HG03520 (cell line): ENCODE measurements at regions not wholly inside any gene's neighbourhood (a gene's known extent, or its start where the extent isn't known, plus 50 kb on each side); places are given as distances from the start of the nearest gene placed in this dataset.
"Not testable (repeated sequence)": the region's sequence is repeated elsewhere in the genome, so short reads cannot be mapped to it uniquely, and the experiment has no call there.

Source experiments
- ATAC-seq: cut with Tn5 transposase; IDR thresholded peaks from one replicate; pipeline ENCODE4 v1.9.1; 2021; ENCODE audit warnings: mild to moderate bottlenecking, moderate library complexity; ENCODE audit not compliant: unreplicated experiment

DNA sequence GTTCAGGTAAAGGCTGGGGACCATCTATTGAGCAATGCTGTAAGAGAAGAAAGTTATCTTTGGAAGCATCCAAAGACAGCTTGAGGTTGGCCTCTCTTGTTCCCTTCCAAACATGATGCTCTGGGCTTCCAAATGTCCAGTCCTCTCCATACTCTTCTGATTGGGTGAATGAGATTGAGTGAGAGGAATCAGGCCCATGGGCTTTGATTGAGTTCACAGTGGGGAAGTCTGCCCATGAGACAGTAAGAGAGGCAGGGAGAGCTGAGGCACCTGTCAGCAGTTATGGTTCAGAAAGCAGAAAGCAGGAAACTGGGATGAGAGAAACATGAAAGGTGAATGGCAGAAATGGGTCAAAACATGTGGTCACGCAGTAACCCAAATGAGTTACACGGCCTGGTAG, 1006.9 kb downstream of the VRK1 start:
- ATAC-seq = no peak

DNA sequence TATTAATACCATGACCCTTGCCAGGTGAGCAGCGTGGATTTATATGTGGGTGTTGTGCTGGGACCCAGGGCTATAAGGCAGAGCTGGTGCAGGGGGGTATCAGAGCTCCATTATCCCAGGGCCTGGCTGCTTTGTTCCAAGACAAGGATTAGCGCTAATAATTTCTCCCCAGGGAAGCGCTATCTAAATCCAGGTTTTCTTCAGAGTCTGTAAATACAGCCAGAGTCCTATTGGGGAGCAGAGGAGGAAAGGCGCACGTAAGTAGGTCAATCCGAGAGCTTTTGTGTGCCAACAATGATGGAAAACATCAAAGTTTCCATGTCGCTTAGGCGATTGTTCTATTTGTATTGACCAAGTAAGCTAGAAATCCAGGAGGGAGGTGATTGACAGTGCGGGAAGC, 1009.7 kb downstream of the VRK1 start:
- ATAC-seq = no peak

DNA sequence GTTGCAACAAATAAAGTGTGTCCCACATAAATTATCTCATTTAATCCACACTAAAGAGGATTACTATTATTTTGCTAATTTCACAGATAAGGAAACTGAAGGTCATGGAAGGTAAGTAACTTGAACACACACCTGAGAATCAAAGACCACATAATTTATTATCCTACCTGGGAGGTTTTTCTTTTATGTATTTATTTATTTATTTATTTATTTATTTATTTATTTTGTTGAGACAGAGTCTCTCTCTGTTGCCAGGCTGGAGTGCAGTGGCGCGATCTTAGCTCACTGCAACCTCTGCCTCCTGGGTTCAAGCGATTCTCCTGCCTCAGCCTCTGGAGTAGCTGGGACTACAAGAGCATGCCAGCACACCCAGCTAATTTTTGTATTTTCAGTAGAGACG, 1011.4 kb downstream of the VRK1 start:
- not testable (repeated sequence) for ATAC-seq

DNA sequence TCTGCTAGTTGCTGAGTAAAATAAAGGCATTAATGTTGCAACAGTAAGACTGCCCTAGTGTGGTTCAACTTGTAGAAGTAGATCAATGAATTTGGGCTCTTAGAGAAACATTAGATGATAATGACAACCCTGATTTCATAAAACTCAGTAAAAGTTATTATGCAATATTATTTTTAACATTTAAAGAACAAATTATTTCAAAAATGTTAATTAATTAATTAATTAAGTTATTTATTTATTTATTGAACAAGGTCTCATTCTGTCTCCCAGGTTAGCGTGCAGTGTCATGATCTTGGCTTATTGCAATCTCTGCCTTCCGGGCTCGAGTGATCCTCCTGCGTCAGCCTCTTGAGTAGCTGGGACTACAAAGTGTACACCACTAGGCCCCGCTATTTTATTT, 1016.4 kb downstream of the VRK1 start:
- ATAC-seq = no peak

DNA sequence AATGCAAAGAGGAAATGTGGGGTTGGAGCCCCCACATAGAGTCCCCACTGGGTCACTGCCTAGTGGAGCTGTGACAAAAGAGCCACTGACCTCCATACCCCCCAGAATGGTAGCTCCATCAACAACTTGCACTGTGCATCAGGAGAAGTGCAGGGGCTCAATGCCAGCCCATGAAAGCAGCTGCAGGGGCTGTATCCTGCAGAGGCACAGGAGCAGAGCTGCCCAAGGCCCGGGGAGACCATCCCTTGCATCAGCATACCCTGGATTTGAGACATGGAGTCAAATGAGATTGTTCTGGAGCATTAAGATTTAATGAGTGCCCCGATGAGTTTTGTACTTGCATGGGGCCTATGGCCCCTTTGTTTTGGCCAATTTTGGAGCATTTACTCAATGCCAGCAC, 1023.6 kb downstream of the VRK1 start:
- no peak for ATAC-seq

DNA sequence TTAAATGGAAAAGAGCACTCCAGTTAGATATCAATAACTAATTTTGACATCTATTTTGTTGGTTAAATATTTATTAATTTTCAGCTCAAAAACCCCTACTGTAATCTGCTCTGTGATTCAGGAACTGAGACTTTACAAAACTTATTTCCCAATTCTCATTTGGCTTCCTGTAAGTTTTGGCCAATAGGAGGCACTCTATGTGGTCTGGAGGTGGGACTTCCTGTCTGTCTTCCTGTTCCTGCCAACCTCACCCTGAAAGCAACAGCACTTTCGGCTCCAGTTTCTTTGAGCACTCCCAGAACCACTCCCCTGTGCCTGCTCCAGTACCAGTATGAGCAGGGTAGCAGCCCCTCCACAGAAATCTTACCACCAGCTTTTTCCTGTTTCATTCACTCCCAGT, 1027.0 kb downstream of the VRK1 start:
- ATAC-seq = no peak

DNA sequence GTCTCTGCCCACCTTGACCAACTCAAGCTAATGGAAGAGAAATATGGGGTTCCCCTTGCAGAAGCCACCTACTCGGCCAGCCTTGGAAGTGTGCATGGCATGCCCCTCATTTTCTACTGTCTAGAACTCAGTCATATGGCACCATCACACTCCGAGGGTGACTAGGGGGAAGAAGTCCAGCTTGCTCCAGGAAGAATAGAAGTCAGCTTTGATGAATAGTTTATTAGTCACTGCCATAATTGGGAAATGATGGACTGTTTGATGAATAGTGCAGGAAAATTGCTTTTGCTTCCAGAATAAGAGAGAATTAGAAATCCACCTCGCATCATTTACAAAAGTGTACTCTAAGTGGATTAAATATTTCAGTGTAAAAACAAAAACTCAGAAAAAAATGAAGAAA, 1030.6 kb downstream of the VRK1 start:
- no peak for ATAC-seq

DNA sequence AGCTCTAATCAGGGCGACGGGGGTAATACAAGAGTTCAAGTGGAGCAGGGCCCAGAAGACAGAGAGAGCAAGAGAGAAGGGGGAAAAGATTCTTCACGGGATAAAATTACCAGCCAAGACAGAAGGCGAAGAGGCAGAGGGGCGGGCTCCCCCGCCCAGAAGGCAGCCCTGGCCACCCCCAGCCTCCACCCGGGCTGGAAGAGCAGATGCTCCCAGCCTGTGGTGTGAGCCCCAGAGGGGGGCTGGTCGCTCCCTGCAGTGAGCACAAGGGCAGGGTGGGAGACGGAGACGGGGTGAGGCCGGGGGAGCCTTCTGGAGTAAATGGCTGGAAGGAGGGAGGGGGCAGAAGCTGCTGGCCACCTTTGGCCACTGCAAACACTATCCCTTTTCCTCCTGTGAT, 1035.6 kb downstream of the VRK1 start:
- no peak for ATAC-seq

DNA sequence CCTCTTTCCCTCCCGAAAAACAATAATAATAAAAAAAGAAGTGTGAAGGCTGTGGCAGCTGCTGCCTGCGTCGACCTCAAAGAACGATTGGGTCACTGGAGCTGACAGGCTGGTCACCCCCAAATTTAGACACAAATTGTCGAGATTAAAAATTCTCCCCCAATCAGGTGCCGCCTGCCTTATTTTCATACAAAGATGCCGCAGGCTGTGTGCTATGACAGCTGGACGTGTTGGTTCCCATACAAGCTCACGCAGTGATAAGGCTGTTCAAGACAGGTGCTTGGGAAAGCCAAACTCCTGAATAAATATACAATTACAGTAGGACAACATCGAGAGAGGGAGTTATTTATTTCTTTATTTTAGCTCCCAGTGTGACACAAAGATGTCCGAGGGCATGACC, 1041.8 kb downstream of the VRK1 start:
- ATAC-seq = no peak

DNA sequence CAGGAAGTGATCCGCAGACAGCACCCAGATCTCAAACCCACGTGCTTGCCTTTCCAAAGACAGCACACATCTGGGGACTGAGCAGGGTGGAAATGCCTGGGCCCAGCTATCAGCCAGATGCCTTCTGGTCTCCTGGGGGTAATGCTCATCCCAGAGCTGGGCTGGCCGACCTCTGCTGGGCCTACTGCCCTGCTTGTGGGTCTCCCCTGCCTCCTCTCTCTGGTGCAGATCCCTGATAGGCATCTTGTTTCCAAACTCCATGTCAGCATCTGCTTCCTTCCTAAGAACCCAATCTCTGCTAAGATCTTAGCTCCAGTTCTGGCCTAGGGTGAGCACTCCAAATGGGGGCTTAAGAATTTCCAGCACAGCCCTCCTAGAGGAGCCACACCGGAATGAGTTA, 1043.0 kb downstream of the VRK1 start:
- no peak for ATAC-seq

DNA sequence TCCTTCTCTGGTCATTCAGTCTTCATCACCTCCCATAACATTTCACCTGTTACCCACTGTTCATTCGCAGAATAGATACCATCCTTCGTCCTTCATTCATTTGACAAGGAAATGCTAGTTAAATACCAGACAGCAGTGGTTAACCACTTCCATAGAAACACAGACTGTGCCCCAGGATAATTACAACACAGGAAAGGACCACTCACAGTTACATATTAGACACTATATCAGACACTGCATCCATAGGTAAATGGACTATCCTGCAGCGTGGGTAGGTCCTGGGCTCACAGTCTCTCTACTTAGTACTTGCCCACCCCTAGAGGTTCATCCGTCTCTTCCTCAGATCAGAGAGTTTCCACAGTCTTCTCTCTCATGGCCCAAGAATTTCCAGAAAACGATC, 1044.6 kb downstream of the VRK1 start:
- ATAC-seq = no peak

DNA sequence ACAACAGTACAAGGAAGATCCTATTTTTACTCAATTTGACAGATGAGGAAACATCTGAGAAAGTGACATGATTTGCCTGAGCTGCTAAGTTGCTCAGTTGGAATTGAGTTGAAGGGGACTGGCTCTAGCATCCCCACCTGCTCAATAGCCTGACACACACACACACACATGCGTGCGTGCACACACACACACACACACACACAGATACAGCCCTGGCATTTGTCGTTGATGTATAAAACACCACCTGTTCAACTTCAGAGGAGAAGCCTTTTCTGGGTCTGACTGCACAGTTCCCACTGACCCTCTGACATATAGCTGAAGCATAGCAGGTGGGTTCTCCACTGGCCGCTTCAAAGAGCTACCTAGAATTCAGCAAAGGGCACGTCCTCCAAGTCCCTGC, 1045.9 kb downstream of the VRK1 start:
- ATAC-seq = no peak

DNA sequence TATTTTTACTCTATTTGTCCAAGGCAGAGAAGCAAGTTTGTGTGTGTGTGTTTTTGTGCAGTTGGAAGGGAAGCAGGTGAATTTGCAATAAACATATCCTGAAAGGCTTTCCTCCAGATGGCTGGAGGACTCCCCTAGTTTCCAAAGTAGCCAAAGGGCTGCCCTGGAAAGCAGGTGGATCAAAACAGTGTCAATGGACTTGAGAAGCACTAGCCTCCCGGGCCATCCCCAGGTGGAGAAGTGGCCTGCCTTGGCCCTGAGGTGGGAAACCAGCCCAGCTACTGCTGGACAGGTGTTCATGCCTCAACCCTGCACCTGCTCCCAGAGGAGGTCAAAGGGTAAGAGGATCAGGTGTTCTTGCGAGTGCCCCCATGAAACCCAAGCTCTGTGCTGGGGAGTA, 1046.9 kb downstream of the VRK1 start:
- no peak for ATAC-seq

DNA sequence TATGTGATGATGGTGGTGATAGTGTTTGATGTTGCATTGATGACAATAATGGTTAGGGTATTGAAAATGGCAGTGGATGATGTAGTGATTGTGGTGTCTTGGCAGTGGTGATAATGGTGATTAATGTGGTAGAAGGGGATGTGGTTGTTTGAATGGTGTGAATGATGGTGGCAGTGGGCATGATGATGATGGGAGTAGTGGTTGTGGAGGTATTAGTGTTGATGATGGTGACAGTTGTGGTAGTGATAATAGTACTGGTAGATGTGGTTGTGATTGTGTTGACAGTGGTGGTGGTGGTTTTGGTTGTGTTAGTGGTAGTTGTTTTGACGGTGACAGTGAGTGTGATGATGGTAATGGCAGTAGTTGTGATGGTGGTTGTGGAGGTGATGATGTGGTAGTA, 1049.0 kb downstream of the VRK1 start:
- no peak for ATAC-seq

DNA sequence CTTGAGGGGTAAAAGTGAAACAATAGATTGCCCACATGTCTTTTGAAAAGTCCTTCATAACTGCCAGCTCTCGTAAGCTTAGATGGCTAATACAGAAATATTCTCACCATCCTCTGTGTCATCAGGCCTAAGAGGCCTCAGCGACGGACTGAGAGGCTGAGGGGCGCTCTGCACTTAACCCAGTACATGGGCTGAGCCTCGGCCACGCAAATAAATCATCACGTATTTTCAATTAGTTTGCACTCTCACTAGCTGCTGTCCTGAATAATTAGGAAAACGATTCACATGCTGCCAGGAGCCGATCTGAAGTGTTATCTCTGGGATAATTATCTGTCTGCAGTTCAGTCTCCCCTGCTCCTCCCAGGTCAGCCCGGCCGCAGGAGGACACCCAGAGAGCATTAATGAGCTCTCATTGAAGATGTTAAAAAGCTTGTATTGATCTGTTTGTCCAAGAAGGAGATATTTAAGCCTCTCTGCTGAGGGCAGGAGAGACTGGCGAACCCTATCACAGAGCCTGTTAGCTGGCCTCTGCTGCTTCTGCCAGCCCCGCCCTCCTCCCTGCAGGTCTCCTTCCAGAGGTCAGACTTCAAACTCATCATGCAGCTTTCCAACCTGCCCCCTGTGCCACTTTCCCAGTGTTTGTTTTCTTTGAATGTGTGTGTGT, 1051.3 kb downstream of the VRK1 start:
- ATAC-seq = no peak

DNA sequence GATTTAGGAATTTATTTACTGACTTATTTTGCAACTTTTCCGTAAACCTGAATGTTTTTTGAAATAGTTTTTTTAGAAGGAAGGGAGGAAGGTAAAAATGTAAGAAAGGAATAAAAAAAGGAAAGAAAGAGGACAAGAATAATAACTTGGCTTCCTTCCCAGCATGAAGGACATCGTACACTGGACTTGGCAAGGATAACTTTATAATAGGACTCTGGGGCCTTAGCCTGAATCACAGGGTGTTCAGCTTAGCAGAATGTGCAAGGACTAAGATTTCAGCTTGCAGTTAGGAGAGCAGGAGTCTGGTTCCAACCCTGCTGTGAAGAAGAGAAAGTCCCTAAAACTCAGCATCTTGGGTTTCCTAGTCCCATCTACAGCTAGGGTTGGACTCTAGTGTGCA, 1053.3 kb downstream of the VRK1 start:
- no peak for ATAC-seq

DNA sequence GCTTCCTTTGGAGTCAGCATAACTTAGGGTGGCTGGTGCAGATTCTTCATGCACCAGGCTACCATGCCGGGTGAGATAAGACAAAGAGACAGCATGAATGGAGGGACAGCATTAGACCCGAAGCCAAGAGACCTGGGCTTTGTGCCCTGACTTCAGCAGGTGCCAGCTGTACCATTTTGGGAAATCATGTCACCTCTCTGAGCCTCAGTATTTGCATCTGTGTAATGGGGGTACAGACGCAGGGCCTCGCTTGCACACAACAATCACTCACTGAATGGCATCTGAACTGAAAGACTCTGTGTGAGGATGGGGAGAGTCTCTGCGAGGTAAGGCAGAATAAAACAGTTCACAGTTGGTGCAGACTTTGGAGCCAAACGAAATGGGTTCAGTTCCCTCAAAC, 1053.7 kb downstream of the VRK1 start:
- ATAC-seq = no peak

DNA sequence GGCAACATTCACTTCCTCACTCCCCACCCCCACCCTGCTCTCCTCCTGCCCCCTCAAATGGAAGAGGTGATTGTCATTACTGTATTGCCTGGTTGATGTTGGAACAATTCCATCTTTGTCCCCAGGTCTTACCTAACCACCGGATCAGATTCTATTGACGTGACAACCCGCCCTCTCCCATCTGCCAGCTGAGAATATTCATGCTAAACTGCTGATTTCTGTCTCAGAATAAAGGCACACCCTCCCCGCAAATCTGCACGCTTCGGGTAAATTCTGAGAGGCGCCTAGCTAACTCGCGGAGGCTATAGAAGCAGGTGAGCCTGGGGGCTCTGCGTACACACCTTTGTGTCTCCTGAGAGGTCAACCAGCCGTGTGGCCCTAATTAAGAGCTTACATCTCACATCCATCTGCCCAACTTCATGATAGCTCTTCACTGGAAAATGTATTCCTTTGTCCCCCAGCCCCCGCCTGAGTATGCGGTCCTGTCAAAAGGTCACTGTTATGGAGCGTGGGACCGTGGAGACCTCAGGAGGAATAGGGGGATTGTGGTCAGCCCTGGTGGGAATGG, 1054.3 kb downstream of the VRK1 start:
- no peak for ATAC-seq

DNA sequence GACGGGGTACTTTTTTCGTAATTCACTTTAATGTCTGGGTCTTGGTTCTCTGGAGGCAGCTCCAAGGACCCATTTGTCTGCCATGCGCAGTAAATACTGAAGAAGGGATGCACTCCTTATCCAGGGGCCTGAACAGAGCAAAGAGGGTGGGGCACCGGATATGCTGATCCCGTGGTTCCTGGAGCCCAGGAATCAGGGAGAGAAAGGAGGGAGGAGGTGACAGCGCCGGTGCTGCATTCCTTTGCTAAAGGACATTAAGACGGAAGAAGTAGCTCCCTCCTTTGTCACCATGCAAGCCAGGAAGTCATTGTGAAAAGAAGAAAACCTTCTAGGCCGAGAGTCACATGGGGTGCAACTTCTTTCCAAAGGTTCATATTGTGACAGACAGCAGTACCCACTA, 1057.7 kb downstream of the VRK1 start:
- ATAC-seq = no peak

DNA sequence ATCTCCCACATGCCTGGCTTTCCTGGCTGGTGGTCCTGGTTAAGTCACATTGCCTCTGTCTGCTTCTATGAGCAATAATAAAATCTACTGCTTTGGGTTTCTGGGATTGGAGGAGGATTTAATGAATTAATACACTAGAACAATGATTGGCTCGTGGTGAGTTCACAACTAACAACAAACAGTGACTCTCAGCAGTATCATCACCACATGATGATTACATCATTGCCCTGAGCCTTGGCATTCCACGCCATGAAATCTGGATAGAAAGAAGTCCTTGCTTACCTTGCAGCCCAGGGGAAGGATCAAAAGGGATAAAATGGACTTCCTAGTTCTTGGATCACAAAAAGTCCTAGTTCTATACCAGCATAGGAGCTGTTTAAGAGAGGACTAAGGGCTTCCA, 1069.0 kb downstream of the VRK1 start:
- ATAC-seq = no peak

DNA sequence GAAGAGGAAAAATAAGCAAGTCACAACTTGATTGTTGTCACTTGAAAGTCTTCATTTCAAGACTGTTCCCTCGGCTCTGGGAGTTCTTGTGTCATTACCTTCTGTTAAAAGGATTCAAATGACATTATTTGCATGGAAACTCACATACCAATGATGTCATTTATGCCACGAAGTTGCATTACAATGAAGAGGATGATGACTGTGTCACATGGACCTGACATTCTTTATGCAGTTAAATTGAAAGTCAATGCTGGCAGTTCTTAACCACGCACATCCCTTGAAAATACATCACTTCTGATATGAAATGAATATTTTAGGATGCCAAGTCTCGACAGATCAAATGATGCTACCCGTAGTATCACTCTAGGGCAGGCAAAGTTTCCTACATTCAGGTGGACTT, 1069.5 kb downstream of the VRK1 start:
- no peak for ATAC-seq

DNA sequence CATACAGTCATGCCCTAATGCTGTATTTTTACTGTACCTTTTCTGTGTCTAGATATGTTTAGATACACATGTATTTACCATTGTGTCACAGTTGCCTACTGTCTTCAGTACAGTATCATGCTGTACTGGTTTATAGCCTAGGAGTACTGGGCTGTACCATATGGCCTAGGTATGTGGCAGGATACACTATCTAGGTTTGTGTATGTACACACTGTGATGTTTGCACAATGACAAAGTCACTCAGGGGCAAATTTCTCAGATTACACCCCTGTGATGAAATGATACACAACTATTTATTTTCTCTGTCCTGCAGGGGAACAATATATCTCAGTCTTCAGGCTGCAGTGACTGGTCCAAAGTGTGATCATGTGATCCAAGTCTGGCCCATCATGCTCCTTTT, 1076.1 kb downstream of the VRK1 start:
- ATAC-seq = no peak

DNA sequence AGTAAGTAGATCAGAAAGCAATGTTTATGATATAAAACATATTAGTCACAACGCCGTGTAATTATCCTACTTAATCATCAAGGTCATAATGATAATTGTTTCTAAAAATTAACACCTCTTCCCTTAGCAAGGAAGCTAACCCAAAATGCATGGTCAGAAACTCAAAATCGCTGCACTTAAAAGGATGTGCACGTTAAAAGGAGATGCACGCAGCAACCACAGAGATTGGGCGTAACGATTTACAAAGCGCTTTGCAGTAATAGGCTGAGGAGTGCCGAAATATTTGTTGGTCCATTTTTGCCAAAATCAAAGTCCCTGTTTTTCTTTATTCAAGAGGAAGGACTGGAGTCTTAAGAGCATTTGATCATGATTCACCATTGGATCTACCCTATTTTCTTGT, 1077.2 kb downstream of the VRK1 start:
- ATAC-seq = no peak
